ENCODE measurements at regions not wholly inside any gene's neighbourhood (a gene's known extent, or its start where the extent isn't known, plus 50 kb on each side); places are given as distances from the start of the nearest gene placed in this dataset.

DNA sequence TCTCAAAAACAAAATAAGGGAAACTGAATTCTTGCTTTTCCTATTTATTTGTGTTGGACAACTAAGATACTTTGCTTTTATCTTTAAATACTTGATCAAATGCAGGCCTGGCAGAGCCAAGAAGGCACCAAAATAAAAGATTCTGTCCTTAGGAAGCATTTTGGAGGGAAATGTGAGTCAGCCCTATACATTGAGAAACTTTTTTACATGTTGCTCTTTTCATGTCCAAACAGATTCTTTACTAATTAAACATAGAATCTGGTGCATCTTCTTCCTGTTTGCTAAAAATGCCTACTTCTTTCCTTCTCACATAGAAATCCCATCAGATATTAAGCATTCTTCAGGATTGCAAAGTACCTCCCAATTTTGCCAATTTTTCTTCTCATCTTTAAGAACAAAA is 1160.4 kb downstream of the EFNA5 start:
- TF ChIP-seq POLR2A (IDR thresholded peaks at IDR 0.05; ENCODE audit: borderline replicate concordance, extremely low read depth, insufficient read depth, insufficient read length) (no peak), SP1 (IDR thresholded peaks at IDR 0.05; ENCODE audit: low read depth) (no peak), EZH2 (IDR thresholded peaks at IDR 0.05) (no peak), CTCF (IDR thresholded peaks at IDR 0.05 in 2 of 3, conservative IDR thresholded peaks at IDR 0.05 in 1 of 3; ENCODE audit: borderline replicate concordance in 1 of 3, insufficient read depth in 1 of 3, low read depth in 2 of 3, low read length in 2 of 3) (no peak), SIN3A (IDR thresholded peaks at IDR 0.05; ENCODE audit: low read depth) (no peak)
- TF ChIP-seq, protein P1, sequence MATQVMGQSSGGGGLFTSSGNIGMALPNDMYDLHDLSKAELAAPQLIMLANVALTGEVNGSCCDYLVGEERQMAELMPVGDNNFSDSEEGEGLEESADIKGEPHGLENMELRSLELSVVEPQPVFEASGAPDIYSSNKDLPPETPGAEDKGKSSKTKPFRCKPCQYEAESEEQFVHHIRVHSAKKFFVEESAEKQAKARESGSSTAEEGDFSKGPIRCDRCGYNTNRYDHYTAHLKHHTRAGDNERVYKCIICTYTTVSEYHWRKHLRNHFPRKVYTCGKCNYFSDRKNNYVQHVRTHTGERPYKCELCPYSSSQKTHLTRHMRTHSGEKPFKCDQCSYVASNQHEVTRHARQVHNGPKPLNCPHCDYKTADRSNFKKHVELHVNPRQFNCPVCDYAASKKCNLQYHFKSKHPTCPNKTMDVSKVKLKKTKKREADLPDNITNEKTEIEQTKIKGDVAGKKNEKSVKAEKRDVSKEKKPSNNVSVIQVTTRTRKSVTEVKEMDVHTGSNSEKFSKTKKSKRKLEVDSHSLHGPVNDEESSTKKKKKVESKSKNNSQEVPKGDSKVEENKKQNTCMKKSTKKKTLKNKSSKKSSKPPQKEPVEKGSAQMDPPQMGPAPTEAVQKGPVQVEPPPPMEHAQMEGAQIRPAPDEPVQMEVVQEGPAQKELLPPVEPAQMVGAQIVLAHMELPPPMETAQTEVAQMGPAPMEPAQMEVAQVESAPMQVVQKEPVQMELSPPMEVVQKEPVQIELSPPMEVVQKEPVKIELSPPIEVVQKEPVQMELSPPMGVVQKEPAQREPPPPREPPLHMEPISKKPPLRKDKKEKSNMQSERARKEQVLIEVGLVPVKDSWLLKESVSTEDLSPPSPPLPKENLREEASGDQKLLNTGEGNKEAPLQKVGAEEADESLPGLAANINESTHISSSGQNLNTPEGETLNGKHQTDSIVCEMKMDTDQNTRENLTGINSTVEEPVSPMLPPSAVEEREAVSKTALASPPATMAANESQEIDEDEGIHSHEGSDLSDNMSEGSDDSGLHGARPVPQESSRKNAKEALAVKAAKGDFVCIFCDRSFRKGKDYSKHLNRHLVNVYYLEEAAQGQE (IDR thresholded peaks at IDR 0.05; ENCODE audit: low read depth) = no peak

All from HCT116 (cell line).